GM12878 (cell line): ENCODE measurements at regions not wholly inside any gene's neighbourhood (a gene's known extent, or its start where the extent isn't known, plus 50 kb on each side); places are given as distances from the start of the nearest gene placed in this dataset.

ENCODE experiments used
- ATAC-seq: fragments of 200-7000 bp; cut with Tn5 transposase; 3 replicates; pipeline ENCODE4 v1.9.1; 2020; ENCODE audit warnings: mild to moderate bottlenecking, moderate library complexity
- BruUV-seq: library from RNA; stranded (reverse); fragments of 400-500 nt; replicated peaks from 2 replicates; lab custom pipeline; 2021; lab: Mats Ljungman, UMichigan
- CTCF ChIA-PET: fragments of 300-600 bp; sonication (Branson Sonifier 250); formaldehyde crosslinking; extraction: SDS; loops from one replicate; lab custom pipeline; 2021; ENCODE audit warnings: inconsistent platforms; lab: Yijun Ruan, JAX
- POLR2A ChIA-PET: fragments of 350-600 bp; formaldehyde crosslinking; extraction: SDS; loops from one replicate; lab custom pipeline; 2021; ENCODE audit warnings: inconsistent platforms; lab: Charles Lee
- RAD21 ChIA-PET: fragments of 300-600 bp; sonication (Branson Sonifier 250); formaldehyde crosslinking; loops from one replicate; lab custom pipeline; 2023; ENCODE audit warnings: antibody characterized with exemption; ENCODE audit not compliant: unreplicated experiment; lab: Charles Lee
- SMC1A ChIA-PET: fragments of 300-600 bp; sonication (Branson Sonifier 250); formaldehyde crosslinking; loops from one replicate; lab custom pipeline; 2023; ENCODE audit not compliant: unreplicated experiment, uncharacterized antibody; lab: Charles Lee
- DNase-seq: peaks from one replicate; pipeline ENCODE4 v3.0.0-alpha.2; 2011; ENCODE audit warnings: low read depth, low spot score
- FAIRE-seq: peaks from 3 replicates; lab custom pipeline; 2011; peaks lifted over from hg19 to GRCh38; lab: Jason Lieb, UNC
- H2AFZ ChIP-seq: 2 replicates; pipeline ENCODE4 v1.6.0; 2011; ENCODE audit warnings: low read depth, low read length, control low read depth; ENCODE audit not compliant: control insufficient read depth
- H3K27ac ChIP-seq: 2 replicates; pipeline ENCODE4 v1.5.1; 2011; ENCODE audit warnings: control low read depth; ENCODE audit not compliant: control insufficient read depth, insufficient read depth
- H3K27me3 ChIP-seq, 2 experiments: replicated peaks in 1 of 2; 2 replicates each; pipeline versions ENCODE4 v1.6.0 to v1.6.1; 2011; ENCODE audit warnings: low read length in 1 of 2; ENCODE audit not compliant: control insufficient read depth in 2 of 2, insufficient read depth in 2 of 2
- H3K36me3 ChIP-seq, 2 experiments: 2 replicates each; pipeline ENCODE4 v1.5.1; 2011; ENCODE audit warnings: low read length in 1 of 2; ENCODE audit not compliant: control insufficient read depth in 2 of 2, insufficient read depth in 2 of 2
- H3K4me1 ChIP-seq: 2 replicates; pipeline ENCODE4 v1.6.1; 2011; ENCODE audit warnings: mild to moderate bottlenecking, low read length, moderate library complexity, mixed read lengths; ENCODE audit not compliant: control insufficient read depth, insufficient read depth
- H3K4me2 ChIP-seq: 2 replicates; pipeline ENCODE4 v1.6.0; 2011; ENCODE audit warnings: control low read depth; ENCODE audit not compliant: control insufficient read depth, insufficient read depth
- H3K4me3 ChIP-seq: fragments of 200-600 bp; sonication (generic); 2 replicates; pipeline ENCODE4 v1.5.1; 2016
- H3K79me2 ChIP-seq: 2 replicates; pipeline ENCODE4 v1.6.0; 2011; ENCODE audit warnings: low read length; ENCODE audit not compliant: control insufficient read depth, insufficient read depth
- H3K9ac ChIP-seq: 2 replicates; pipeline ENCODE4 v1.8.0; 2011; ENCODE audit warnings: low read length, control low read depth, mixed read lengths; ENCODE audit not compliant: control insufficient read depth, insufficient read depth
- H3K9me3 ChIP-seq: replicated peaks from 3 replicates; pipeline ENCODE4 v1.5.1; 2011; ENCODE audit warnings: mild to moderate bottlenecking, low read length; ENCODE audit not compliant: control insufficient read depth, insufficient read depth
- H4K20me1 ChIP-seq: 2 replicates; pipeline ENCODE4 v1.6.0; 2011; ENCODE audit not compliant: control insufficient read depth, insufficient read depth
- BMI1 ChIP-seq: fragments of 450-650 bp; IDR thresholded peaks from 2 replicates; pipeline ENCODE4 v1.6.1; 2016; ENCODE audit warnings: mild to moderate bottlenecking, moderate library complexity, borderline replicate concordance
- FOXK2 ChIP-seq: fragments of 450-650 bp; IDR thresholded peaks from 2 replicates; pipeline ENCODE4 v1.6.1; 2017; ENCODE audit warnings: mild to moderate bottlenecking, moderate library complexity
- IRF5 ChIP-seq: fragments of 450-650 bp; IDR thresholded peaks from 2 replicates; pipeline ENCODE4 v1.6.1; 2017; ENCODE audit warnings: borderline replicate concordance
- JUND ChIP-seq: IDR thresholded peaks from 2 replicates; pipeline ENCODE4 v1.6.1; 2012; ENCODE audit warnings: low read depth, mild to moderate bottlenecking, low read length, improper control_type of control experiment, moderate library complexity
- RUNX3 ChIP-seq: IDR thresholded peaks from 2 replicates; pipeline ENCODE4 v1.6.1; 2012; ENCODE audit warnings: low read length, inconsistent platforms
- SUPT20H ChIP-seq: IDR thresholded peaks from 2 replicates; pipeline ENCODE4 v1.6.1; 2011; ENCODE audit warnings: low read depth, mild to moderate bottlenecking, low read length, moderate library complexity, borderline replicate concordance; ENCODE audit not compliant: control insufficient read depth
- SUZ12 ChIP-seq: fragments of 200-600 bp; sonication (generic); IDR thresholded peaks from one replicate; pipeline ENCODE4 v1.6.1; 2018; ENCODE audit warnings: antibody characterized with exemption, mild to moderate bottlenecking; ENCODE audit not compliant: unreplicated experiment
- TCF12 ChIP-seq: IDR thresholded peaks from 2 replicates; pipeline ENCODE4 v1.6.1; 2011; ENCODE audit warnings: low read depth, mild to moderate bottlenecking, low read length
- ZNF687 ChIP-seq: fragments of 450-650 bp; IDR thresholded peaks from 2 replicates; pipeline ENCODE4 v1.6.1; 2017; ENCODE audit warnings: mild to moderate bottlenecking, moderate library complexity
- WGBS: methylation state at CpG from one replicate; pipeline ENCODE4 v1.1.6; 2016; ENCODE audit warnings: low lambda C conversion rate; ENCODE audit not compliant: insufficient replicate concordance, insufficient coverage; ENCODE audit errors: missing lambda C conversion rate; 5-methylcytosine and 5-hydroxymethylcytosine counted together
- in situ Hi-C: fragments of 300-500 bp; cut with MboI; formaldehyde crosslinking; loops from 9 replicates; pipeline ENCODE4 v1.14.3; 2018; ENCODE audit warnings: mixed read lengths
- intact Hi-C: fragments of 100-400 bp; cut with micrococcal nuclease; formaldehyde crosslinking; loops from one replicate; pipeline ENCODE4 v1.14.2; 2022; ENCODE audit not compliant: unreplicated experiment

- no peak for TF ChIP-seq ZNF687
- no peak for TF ChIP-seq FOXK2
- no peak for TF ChIP-seq SUPT20H
Observed at GRCh38 chr5:79850316-79850822, 140.7 kb downstream of the MTX3 start (continued).

- no peaks in the 10 kb centered on the region for H3K79me2 ChIP-seq
- H3K27ac ChIP-seq: no peak overlapping the region
- no peak for ATAC-seq
- H3K4me3 ChIP-seq: no peak overlapping the region
- no peak overlapping the region for H2AFZ ChIP-seq
- H4K20me1 ChIP-seq: no peaks in the 10 kb centered on the region
- intact Hi-C loops (loop anchor here (10.0 kb wide), 1 partner anchor 825 kb away; no protein-coding TSS in a partner anchor), in situ Hi-C loops (loop anchor here (5.0 kb wide), 1 partner anchor 297 kb away; no protein-coding TSS in a partner anchor)
- ChIA-PET SMC1A (no interaction called here), RAD21 (no interaction called here), CTCF (interaction anchor here (0.8 kb wide), 1 partner anchor 13 kb away, joined by 3 read pairs; no protein-coding TSS in a partner anchor), POLR2A (no interaction called here)
- no peaks in the 10 kb centered on the region for H3K4me1 ChIP-seq
- H3K36me3 ChIP-seq: no peaks in the 10 kb centered on the region
- BruUV-seq: no TSS peak
- H3K9me3 ChIP-seq: no peaks in the 10 kb centered on the region
- no peak overlapping the region for H3K4me2 ChIP-seq
- 48% methylated on average over 16 of the region's 16 CpGs for WGBS
- DNase-seq: no peak
- H3K27me3 ChIP-seq: peaks cover 0 to 2% of the 10 kb centered on the region in 2 experiments; a peak in 1 of 4 replicates
- H3K9ac ChIP-seq: no peak overlapping the region
- no peak for FAIRE-seq
- TF ChIP-seq BMI1: no peak
- TF ChIP-seq JUND: no peak
- no peak for TF ChIP-seq ZNF687
- TF ChIP-seq RUNX3: no peak
- TF ChIP-seq TCF12: no peak
- no peak for TF ChIP-seq IRF5
- TF ChIP-seq SUZ12: no peak
Observed at GRCh38 chr5:79849486-79850315, 141.4 kb downstream of the MTX3 start.
